Stimulated activated CD4-positive, alpha-beta T cell treated with anti-CD3 and anti-CD28 coated beads, Interleukin-1b, Interleukin-23, amount 100 ng/mL, for 24 hours (primary cell): ENCODE measurements at regions not wholly inside any gene's neighbourhood (a gene's known extent, or its start where the extent isn't known, plus 50 kb on each side); places are given as distances from the start of the nearest gene placed in this dataset.

ENCODE experiments used
- DNase-seq, 4 experiments: peaks; one replicate each; pipeline ENCODE4 v3.0.0-alpha.2; 2020; ENCODE audit warnings: low read depth in 4 of 4, low spot score in 1 of 4

- DNase-seq = no peak
Measured at GRCh38 chr22:48104102-48104738, 1341.8 kb downstream of the TBC1D22A start.

GRCh38 chr22:48103126-48103875 is 1340.9 kb downstream of the TBC1D22A start:
- no peak for DNase-seq

- no peak for DNase-seq
Measured at GRCh38 chr22:48102581-48102980, 1340.1 kb downstream of the TBC1D22A start.

GRCh38 chr22:48101704-48102103 is 1339.3 kb downstream of the TBC1D22A start:
- no peak for DNase-seq

- no peak for DNase-seq
Measured at GRCh38 chr22:48100685-48101417, 1338.4 kb downstream of the TBC1D22A start.

- no peak for DNase-seq
Measured at GRCh38 chr22:48099671-48100070, 1337.2 kb downstream of the TBC1D22A start.

- DNase-seq = no peak
Measured at GRCh38 chr22:48099251-48099650, 1336.8 kb downstream of the TBC1D22A start.

GRCh38 chr22:48098921-48099245 is 1336.4 kb downstream of the TBC1D22A start:
- no peak for DNase-seq

- DNase-seq = no peak
Measured at GRCh38 chr22:48098243-48098920, 1335.9 kb downstream of the TBC1D22A start.

- DNase-seq = no peak
Measured at GRCh38 chr22:48097723-48098122, 1335.3 kb downstream of the TBC1D22A start.

- DNase-seq = no peak
Measured at GRCh38 chr22:48096851-48097665, 1334.6 kb downstream of the TBC1D22A start.

GRCh38 chr22:48096411-48096810 is 1334.0 kb downstream of the TBC1D22A start:
- DNase-seq = no peak

GRCh38 chr22:48093981-48094380 is 1331.5 kb downstream of the TBC1D22A start:
- DNase-seq = no peak

GRCh38 chr22:48092866-48093265 is 1330.4 kb downstream of the TBC1D22A start:
- no peak for DNase-seq

GRCh38 chr22:48091656-48092223 is 1329.3 kb downstream of the TBC1D22A start:
- no peak for DNase-seq

- no peak for DNase-seq
Measured at GRCh38 chr22:48091060-48091650, 1328.7 kb downstream of the TBC1D22A start.

GRCh38 chr22:48090332-48090672 is 1327.9 kb downstream of the TBC1D22A start:
- no peak for DNase-seq

- DNase-seq = no peak
Measured at GRCh38 chr22:48089601-48090331, 1327.3 kb downstream of the TBC1D22A start.

- no peak for DNase-seq
Measured at GRCh38 chr22:48088926-48089536, 1326.6 kb downstream of the TBC1D22A start.
